Neuronal stem cell (in vitro differentiated cells): ENCODE measurements at regions not wholly inside any gene's neighbourhood (a gene's known extent, or its start where the extent isn't known, plus 50 kb on each side); places are given as distances from the start of the nearest gene placed in this dataset.
A peak's percentile ranks its signal among the peaks of the same experiment; 100 is the strongest.

ENCODE experiments used
- DNase-seq: peaks from one replicate; pipeline ENCODE4 v3.0.0-alpha.2; 2013; ENCODE audit warnings: low spot score
- H2AFZ ChIP-seq: one replicate; pipeline ENCODE4 v1.6.1; 2013; ENCODE audit warnings: mild to moderate bottlenecking, low read length, inconsistent platforms
- H2AK5ac ChIP-seq: 2 replicates; pipeline ENCODE4 v1.6.1; 2013; ENCODE audit warnings: low read depth, mild to moderate bottlenecking, inconsistent platforms, low read length, moderate library complexity, mixed read lengths
- H2BK120ac ChIP-seq: 2 replicates; pipeline ENCODE4 v1.6.1; 2013; ENCODE audit warnings: low read depth, mild to moderate bottlenecking, inconsistent platforms, low read length, moderate library complexity, mixed read lengths
- H2BK12ac ChIP-seq: one replicate; pipeline ENCODE4 v1.6.1; 2013; ENCODE audit warnings: low read length, inconsistent platforms
- H2BK15ac ChIP-seq: 2 replicates; pipeline ENCODE4 v1.6.1; 2013; ENCODE audit warnings: mild to moderate bottlenecking, low read length, inconsistent platforms, mixed read lengths
- H2BK5ac ChIP-seq: one replicate; pipeline ENCODE4 v1.6.1; 2013; ENCODE audit warnings: inconsistent platforms, mild to moderate bottlenecking, low read length, moderate library complexity
- H3K14ac ChIP-seq: one replicate; pipeline ENCODE4 v1.6.1; 2013; ENCODE audit warnings: low read length, inconsistent platforms
- H3K18ac ChIP-seq: 2 replicates; pipeline ENCODE4 v1.6.1; 2013; ENCODE audit warnings: low read length, inconsistent platforms
- H3K23ac ChIP-seq: 2 replicates; pipeline ENCODE4 v1.6.1; 2013; ENCODE audit warnings: low read depth, mild to moderate bottlenecking, mixed read lengths, low read length, inconsistent platforms; ENCODE audit not compliant: poor library complexity
- H3K27ac ChIP-seq: replicated peaks from 3 replicates; pipeline ENCODE4 v1.5.1; 2013; ENCODE audit warnings: low read length, inconsistent platforms
- H3K27me3 ChIP-seq, 3 experiments: 2 replicates each; pipeline ENCODE4 v1.6.1; 2013; ENCODE audit warnings: low read length in 3 of 3, mild to moderate bottlenecking in 2 of 3, inconsistent platforms in 1 of 3, low read depth in 1 of 3, mixed read lengths in 1 of 3, moderate library complexity in 1 of 3; ENCODE audit not compliant: control insufficient read depth in 3 of 3, insufficient read depth in 3 of 3
- H3K36me3 ChIP-seq, 2 donors: replicated peaks in 1 of 2; 2 replicates each; pipeline ENCODE4 v1.6.1; 2013; ENCODE audit warnings: low read length in 2 of 2; ENCODE audit not compliant: control insufficient read depth in 2 of 2, insufficient read depth in 2 of 2
- H3K4ac ChIP-seq: 2 replicates; pipeline ENCODE4 v1.6.1; 2013; ENCODE audit warnings: inconsistent platforms, mild to moderate bottlenecking, low read length, moderate library complexity
- H3K4me1 ChIP-seq, 2 donors: 1 replicate in 1 of 2; 2 replicates in 1 of 2; pipeline ENCODE4 v1.6.1; 2013; ENCODE audit warnings: low read length in 2 of 2, low read depth in 1 of 2; ENCODE audit not compliant: control insufficient read depth in 2 of 2, insufficient read depth in 1 of 2
- H3K4me2 ChIP-seq: one replicate; pipeline ENCODE4 v1.6.1; 2013; ENCODE audit warnings: mild to moderate bottlenecking, low read length, inconsistent platforms; ENCODE audit not compliant: insufficient read depth, poor library complexity, severe bottlenecking
- H3K4me3 ChIP-seq, 2 donors: 2 replicates each; pipeline ENCODE4 v1.5.1; 2013; ENCODE audit warnings: low read length in 2 of 2, mild to moderate bottlenecking in 2 of 2, inconsistent platforms in 1 of 2, moderate library complexity in 1 of 2
- H3K79me1 ChIP-seq: one replicate; pipeline ENCODE4 v1.6.1; 2013; ENCODE audit warnings: low read depth, mild to moderate bottlenecking, inconsistent platforms, low read length, moderate library complexity
- H3K9ac ChIP-seq: one replicate; pipeline ENCODE4 v1.6.1; 2013; ENCODE audit warnings: mild to moderate bottlenecking, low read depth, low read length, inconsistent platforms; ENCODE audit not compliant: poor library complexity
- H3K9me3 ChIP-seq, 2 donors: replicated peaks in 1 of 2; 2 replicates each; pipeline versions ENCODE3 to v1.6.1; 2013; ENCODE audit warnings: low read length in 2 of 2, mild to moderate bottlenecking in 2 of 2, inconsistent platforms in 1 of 2, low read depth in 1 of 2, mixed read lengths in 1 of 2, moderate library complexity in 1 of 2; ENCODE audit not compliant: control insufficient read depth in 2 of 2, insufficient read depth in 1 of 2
- H4K8ac ChIP-seq: one replicate; pipeline ENCODE4 v1.6.1; 2013; ENCODE audit warnings: low read depth, mild to moderate bottlenecking, inconsistent platforms, low read length, moderate library complexity
- H4K91ac ChIP-seq: one replicate; pipeline ENCODE4 v1.6.1; 2013; ENCODE audit warnings: low read length, low read depth, mild to moderate bottlenecking, inconsistent platforms; ENCODE audit not compliant: poor library complexity
- WGBS, 2 donors: extraction: QIAGEN DNeasy Blood & Tissue Kit; methylation state at CpG; one replicate each; pipeline ENCODE4 v1.1.7; 2013; ENCODE audit warnings: missing lambda C conversion rate in 2 of 2, mixed read lengths in 1 of 2; ENCODE audit not compliant: insufficient read length in 2 of 2, insufficient replicate concordance in 1 of 2; ENCODE audit errors: extremely low coverage in 2 of 2; 5-methylcytosine and 5-hydroxymethylcytosine counted together

GRCh38 chr15:100803171-100803440 is 76.5 kb upstream of the ALDH1A3 start:
- H3K27me3 ChIP-seq = no peaks in the 10 kb centered on the region
- H3K14ac ChIP-seq = no peak overlapping the region
- H4K8ac ChIP-seq = no peak overlapping the region
- H2BK5ac ChIP-seq = no peak overlapping the region
- H2AK5ac ChIP-seq = no peak overlapping the region
- no peak overlapping the region for H4K91ac ChIP-seq
- no peak overlapping the region for H3K23ac ChIP-seq
- H3K4ac ChIP-seq = no peak overlapping the region
- no CpG with 5 or more reads among the region's 3 CpGs for WGBS, 2 donors
- H2BK120ac ChIP-seq = no peak overlapping the region
- H3K27ac ChIP-seq = no peak overlapping the region
- DNase-seq = no peak
- peak overlapping the region; percentile 31 for H3K18ac ChIP-seq
- H2AFZ ChIP-seq = no peak overlapping the region
- H3K36me3 ChIP-seq = no peaks in the 10 kb centered on the region
- no peak overlapping the region for H3K9ac ChIP-seq
- H3K9me3 ChIP-seq = no peaks in the 10 kb centered on the region
- H3K79me1 ChIP-seq = peaks cover under 1% of the 10 kb centered on the region
- H3K4me1 ChIP-seq = no peaks in the 10 kb centered on the region
- H2BK12ac ChIP-seq = no peak overlapping the region
- no peak overlapping the region for H3K4me3 ChIP-seq
- H2BK15ac ChIP-seq = no peak overlapping the region
- no peak overlapping the region for H3K4me2 ChIP-seq

GRCh38 chr15:100806157-100806556 is 73.5 kb upstream of the ALDH1A3 start:
- Histone ChIP-seq H4K91ac (no peak overlapping the region), H3K27me3 (no peaks in the 10 kb centered on the region), H2AK5ac (no peak overlapping the region), H3K4ac (no peak overlapping the region), H3K36me3 (no peaks in the 10 kb centered on the region), H3K23ac (no peak overlapping the region), H3K14ac (no peak overlapping the region), H3K4me1 (no peaks in the 10 kb centered on the region), H2BK5ac (no peak overlapping the region), H3K18ac (no peak overlapping the region), H3K9ac (no peak overlapping the region), H3K4me2 (no peak overlapping the region), H3K9me3 (no peaks in the 10 kb centered on the region), H3K79me1 (peaks cover 2% of the 10 kb centered on the region), H3K27ac (no peak overlapping the region), H2BK15ac (no peak overlapping the region), H4K8ac (no peak overlapping the region), H2BK120ac (no peak overlapping the region), H3K4me3 (no peak overlapping the region), H2BK12ac (no peak overlapping the region), H2AFZ (no peak overlapping the region)
- no peak for DNase-seq
- WGBS, 2 donors = no CpG with 5 or more reads among the region's 1 CpG

GRCh38 chr15:100807028-100807427 is 72.6 kb upstream of the ALDH1A3 start:
- Histone ChIP-seq H3K27ac (no peak overlapping the region), H3K36me3 (no peaks in the 10 kb centered on the region), H4K8ac (no peak overlapping the region), H3K4me1 (no peaks in the 10 kb centered on the region), H3K9ac (no peak overlapping the region), H3K4me3 (no peak overlapping the region), H2BK5ac (no peak overlapping the region), H2AK5ac (no peak overlapping the region), H2BK15ac (no peak overlapping the region), H3K18ac (no peak overlapping the region), H2BK120ac (no peak overlapping the region), H3K79me1 (peaks cover 2% of the 10 kb centered on the region), H3K4me2 (no peak overlapping the region), H2BK12ac (no peak overlapping the region), H3K4ac (no peak overlapping the region), H2AFZ (no peak overlapping the region), H3K23ac (no peak overlapping the region), H4K91ac (no peak overlapping the region), H3K9me3 (no peaks in the 10 kb centered on the region), H3K27me3 (no peaks in the 10 kb centered on the region), H3K14ac (peak overlapping the region; percentile 40)
- no peak for DNase-seq
- WGBS, 2 donors = no CpG with 5 or more reads among the region's 3 CpGs

DNA sequence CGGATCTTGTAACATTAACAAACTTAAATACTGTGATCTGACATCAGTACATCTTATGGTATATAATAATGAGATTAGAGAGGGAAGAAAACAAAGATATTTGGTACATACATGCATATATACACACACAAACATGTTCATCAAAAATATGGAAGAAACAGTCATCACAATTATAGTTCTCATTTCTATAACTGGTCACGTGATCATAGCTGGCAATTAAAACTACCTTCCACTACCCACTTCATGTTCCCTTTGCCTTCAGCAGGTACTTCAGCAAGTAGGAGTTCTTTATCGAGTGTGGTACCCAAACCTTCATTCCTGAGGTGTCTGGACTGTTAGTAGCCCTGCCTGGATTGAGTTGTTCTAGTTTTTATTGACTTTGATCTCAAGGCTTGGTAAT is 70.9 kb upstream of the ALDH1A3 start:
- no peak overlapping the region for H2BK5ac ChIP-seq
- H3K14ac ChIP-seq = no peak overlapping the region
- no peak overlapping the region for H3K4me2 ChIP-seq
- H2AK5ac ChIP-seq = no peak overlapping the region
- H3K23ac ChIP-seq = no peak overlapping the region
- H3K4me3 ChIP-seq = no peak overlapping the region
- H3K79me1 ChIP-seq = peaks cover 2% of the 10 kb centered on the region
- no peak overlapping the region for H2BK120ac ChIP-seq
- H2AFZ ChIP-seq = no peak overlapping the region
- H2BK15ac ChIP-seq = no peak overlapping the region
- no peaks in the 10 kb centered on the region for H3K36me3 ChIP-seq
- WGBS, 2 donors = no CpG with 5 or more reads among the region's 3 CpGs
- no peak overlapping the region for H3K4ac ChIP-seq
- no peak overlapping the region for H3K27ac ChIP-seq
- no peak overlapping the region for H3K18ac ChIP-seq
- H3K27me3 ChIP-seq = no peaks in the 10 kb centered on the region
- H4K8ac ChIP-seq = no peak overlapping the region
- no peak overlapping the region for H3K9ac ChIP-seq
- no peak overlapping the region for H4K91ac ChIP-seq
- no peaks in the 10 kb centered on the region for H3K4me1 ChIP-seq
- H2BK12ac ChIP-seq = no peak overlapping the region
- H3K9me3 ChIP-seq = no peaks in the 10 kb centered on the region
- no peak for DNase-seq
